NCI-H345 treated with DMSO at 0.1 percent for 48 hours (cell line): ENCODE measurements at regions not wholly inside any gene's neighbourhood (a gene's known extent, or its start where the extent isn't known, plus 50 kb on each side); places are given as distances from the start of the nearest gene placed in this dataset.
"Not testable (repeated sequence)": the region's sequence is repeated elsewhere in the genome, so short reads cannot be mapped to it uniquely, and the experiment has no call there.

Source experiments
- DNase-seq: peaks from one replicate; lab custom pipeline; 2025; ENCODE audit not compliant: unreplicated experiment; lab: John Stamatoyannopoulos, UW

- not testable (repeated sequence) for DNase-seq
Observed at GRCh38 chr5:100398815-100399214, 136.4 kb upstream of the FAM174A start.

DNA sequence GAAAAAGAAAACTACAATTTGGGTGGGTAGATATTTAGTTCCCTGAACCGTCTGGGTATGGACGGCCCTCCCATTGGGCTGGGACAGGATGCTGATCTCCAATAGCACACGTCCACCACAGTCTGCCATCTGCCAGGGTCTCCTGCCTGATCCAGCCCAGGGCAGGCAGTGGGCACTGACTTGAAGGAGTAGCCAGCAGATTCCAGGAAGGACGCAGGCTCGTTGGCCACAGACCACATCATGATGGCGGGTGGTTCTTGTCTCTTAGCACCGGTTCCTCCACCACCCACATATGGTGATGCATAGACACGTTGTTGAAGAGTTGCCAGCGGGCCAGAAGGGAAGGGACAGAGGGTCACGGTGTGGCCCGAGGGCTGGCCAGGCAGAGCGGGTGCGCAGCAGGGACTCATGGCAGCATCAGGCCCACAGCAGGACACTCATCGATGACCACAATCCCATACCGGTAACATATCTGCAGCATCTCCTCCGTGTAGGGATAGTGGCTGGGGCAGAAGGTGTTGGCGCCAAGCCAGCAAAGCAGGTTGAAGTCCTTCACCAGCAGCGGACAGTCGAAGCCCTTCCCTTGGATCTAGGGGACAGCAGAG is 155.8 kb upstream of the FAM174A start:
- not testable (repeated sequence) for DNase-seq

- DNase-seq: not testable (repeated sequence)
Observed at GRCh38 chr5:100364757-100365478, 170.3 kb upstream of the FAM174A start.

- not testable (repeated sequence) for DNase-seq
Observed at GRCh38 chr5:100364343-100364742, 170.8 kb upstream of the FAM174A start.

DNA sequence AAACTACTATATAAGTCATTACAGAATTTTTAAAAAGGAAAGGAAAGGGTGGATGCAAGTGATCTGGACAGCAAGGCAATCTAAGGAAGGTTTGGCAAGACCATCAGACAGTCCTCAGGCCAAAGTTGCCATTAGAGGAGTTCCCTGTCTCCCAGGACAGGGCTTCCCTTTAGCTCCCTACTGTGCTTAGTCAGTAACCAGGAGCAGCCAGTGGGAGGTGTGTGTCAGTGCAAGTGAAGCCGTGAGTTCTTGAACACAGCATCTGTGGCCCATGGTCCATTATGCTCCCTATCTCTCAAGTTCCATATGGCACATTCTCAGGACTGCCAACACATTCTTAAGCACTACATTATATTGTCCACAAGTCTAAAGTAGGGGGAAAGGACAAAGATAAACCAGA is 175.2 kb upstream of the FAM174A start:
- DNase-seq: not testable (repeated sequence)

DNA sequence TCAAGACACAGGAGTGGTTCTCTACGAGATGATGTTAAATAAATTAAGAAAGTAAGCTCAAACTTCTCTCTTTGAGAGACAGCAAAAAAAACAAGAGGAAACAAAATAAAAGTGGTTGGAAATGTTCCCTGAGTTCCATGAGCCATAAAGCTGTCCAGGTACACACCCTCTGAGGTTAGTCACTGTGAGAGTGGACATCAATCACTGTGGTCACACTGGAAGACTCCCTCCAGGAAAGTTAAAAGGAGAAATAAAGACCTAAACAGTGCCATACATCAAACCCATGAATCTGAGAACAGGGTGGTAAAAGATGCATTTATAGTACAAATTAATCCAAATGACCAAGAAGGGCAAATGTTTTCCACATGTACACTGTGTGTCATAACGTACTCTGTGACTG is 188.9 kb upstream of the FAM174A start:
- DNase-seq: not testable (repeated sequence)

- not testable (repeated sequence) for DNase-seq
Observed at GRCh38 chr5:100341485-100341884, 193.7 kb upstream of the FAM174A start.

GRCh38 chr5:100322483-100322882 is 212.7 kb upstream of the FAM174A start:
- no peak for DNase-seq

DNA sequence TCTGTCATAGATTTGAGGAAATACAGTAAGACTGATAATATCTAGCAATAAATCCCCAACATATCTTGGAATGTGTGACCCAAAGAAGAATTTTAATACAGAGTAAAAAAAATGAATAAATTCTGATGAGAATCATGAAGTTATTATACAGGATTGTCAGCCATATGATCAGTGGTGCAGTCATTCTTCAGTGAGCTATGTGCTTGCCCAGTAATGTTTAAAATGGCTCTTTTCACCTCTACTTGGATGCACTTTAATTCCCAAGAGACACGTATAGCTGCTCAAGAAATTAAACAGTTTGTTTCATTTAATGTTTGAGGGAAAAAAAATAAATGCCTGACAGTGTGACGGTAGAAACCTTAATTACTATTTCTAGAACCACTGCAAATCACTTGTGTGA is 215.3 kb upstream of the FAM174A start:
- DNase-seq: no peak

DNA sequence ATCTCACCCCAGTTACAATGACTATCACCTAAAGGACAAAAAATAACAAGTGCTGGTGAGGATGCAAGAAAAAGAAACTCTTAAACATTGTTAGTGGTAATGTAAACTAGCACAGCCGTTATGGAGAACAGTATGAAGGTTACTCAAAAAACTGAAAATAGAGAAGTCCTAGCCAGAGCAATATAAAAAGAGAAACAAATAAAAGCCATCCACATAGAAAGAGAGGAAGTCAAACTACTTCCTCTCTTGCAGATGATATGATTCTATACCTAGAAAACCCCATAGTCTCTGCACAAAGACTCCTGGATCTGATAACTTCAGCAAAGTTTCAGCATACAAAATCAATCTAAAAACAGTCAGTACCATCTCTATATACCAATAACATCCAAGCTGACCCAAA is 221.5 kb upstream of the FAM174A start:
- no peak for DNase-seq

GRCh38 chr5:100311806-100312205 is 223.4 kb upstream of the FAM174A start:
- DNase-seq: no peak

GRCh38 chr5:100306000-100306399 is 229.2 kb upstream of the FAM174A start:
- no peak for DNase-seq

- DNase-seq: no peak
Observed at GRCh38 chr5:100303216-100303615, 232.0 kb upstream of the FAM174A start.

DNA sequence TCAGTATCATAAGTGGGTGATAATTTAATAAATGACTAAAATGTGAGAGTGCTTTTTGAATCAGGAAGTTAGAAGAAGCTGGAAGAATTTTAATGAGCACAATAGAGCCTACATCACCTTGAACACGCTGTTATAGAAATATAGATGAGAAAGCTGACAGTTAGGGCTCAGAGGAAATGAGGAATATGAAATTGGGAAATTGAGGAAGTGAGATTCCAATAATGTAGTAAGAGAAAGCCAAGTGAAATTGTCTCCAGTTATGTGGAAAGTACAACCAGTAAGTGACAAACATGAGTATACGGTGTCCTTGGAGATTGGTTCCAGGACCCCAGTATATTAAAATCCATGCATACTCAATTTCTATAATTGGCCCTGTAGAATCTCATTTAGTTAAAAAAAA is 235.9 kb upstream of the FAM174A start:
- no peak for DNase-seq

DNA sequence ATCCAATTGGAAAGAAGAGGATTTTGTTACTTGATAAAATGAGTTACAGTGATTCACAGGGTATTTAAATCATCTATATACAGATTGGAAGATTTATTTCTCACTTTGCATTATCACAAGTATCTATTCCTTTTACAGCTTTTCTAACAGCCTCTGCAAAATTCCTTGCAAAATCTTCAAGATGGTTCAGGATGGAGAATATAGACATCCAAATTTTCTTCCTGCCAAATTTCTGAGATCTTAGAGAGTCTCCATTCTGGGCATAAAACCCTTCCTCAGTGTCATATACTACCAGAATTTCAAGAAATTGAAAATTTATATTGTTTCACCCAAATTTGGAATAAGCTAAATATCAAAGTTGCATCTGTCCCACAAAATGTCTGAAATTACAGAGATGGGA is 259.1 kb upstream of the FAM174A start:
- DNase-seq: no peak

DNA sequence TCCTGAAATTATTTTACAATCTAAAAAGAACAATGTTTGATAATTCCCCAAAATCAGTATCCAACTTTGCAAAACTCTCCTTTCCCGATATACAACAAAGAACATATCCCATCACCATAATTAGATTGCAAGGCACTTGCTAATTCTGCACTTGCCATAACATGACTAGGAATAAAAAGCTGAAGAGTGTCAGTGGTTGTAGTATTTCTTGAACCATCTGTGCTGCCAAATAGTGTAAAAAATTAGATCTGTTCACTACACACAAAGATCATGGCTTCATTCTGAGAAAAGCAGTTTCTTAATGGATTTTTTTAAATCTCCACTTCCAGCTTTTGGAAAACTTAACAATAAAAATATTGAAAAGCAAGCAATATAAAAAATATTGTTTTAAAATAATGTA is 259.5 kb upstream of the FAM174A start:
- DNase-seq: no peak

GRCh38 chr5:100273846-100274580 is 261.2 kb upstream of the FAM174A start:
- no peak for DNase-seq

DNA sequence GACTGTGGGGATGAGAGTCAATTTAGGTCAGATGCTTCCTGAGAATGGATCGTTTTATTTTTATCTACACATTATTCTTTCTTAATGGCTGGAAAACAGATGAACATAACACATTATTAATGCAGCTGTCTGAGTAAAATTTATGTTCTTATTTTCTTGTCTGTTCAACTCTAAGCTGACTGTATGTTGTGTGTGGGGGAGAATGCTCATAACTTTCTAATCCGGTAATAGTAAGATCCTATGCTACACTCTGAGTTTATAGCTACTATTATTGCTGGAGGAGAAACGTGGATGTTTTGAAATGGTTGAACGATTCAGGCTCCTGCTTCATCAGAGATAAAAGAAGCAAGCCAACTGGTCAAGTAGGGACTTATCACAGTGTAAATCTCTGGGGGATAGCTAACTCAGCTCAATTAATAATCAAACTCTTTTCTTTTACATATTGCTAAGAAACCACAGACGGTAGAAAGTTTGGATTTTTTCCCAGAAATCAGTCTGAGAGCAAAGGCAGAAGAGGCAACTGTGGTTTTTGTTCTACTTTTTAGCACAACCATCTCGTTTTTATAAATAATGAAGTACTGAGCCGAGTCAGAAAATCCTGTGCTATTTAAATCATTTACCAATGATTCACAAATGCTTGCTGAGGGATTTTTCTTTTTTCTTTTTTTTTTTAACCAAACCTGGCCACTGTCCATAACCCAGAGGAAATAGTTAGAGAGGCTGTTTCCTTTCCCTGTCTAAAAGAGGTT is 265.0 kb upstream of the FAM174A start:
- no peak for DNase-seq

- no peak for DNase-seq
Observed at GRCh38 chr5:100260968-100261367, 274.2 kb upstream of the FAM174A start.

GRCh38 chr5:100252944-100253343 is 282.2 kb upstream of the FAM174A start:
- DNase-seq: no peak

GRCh38 chr5:100252037-100252436 is 283.1 kb upstream of the FAM174A start:
- DNase-seq: no peak
